Endothelial cell of umbilical vein (primary cell): ENCODE measurements at regions not wholly inside any gene's neighbourhood (a gene's known extent, or its start where the extent isn't known, plus 50 kb on each side); places are given as distances from the start of the nearest gene placed in this dataset.

ENCODE experiments used
- EZH2 ChIP-seq: IDR thresholded peaks from 2 replicates; pipeline ENCODE4 v1.6.1; 2012; ENCODE audit warnings: borderline replicate concordance, low read depth, mild to moderate bottlenecking, moderate library complexity, low read length, inconsistent platforms; ENCODE audit not compliant: severe bottlenecking
- GATA2 ChIP-seq: IDR thresholded peaks from 2 replicates; pipeline ENCODE4 v1.7.0; 2011; ENCODE audit warnings: low read depth, mild to moderate bottlenecking, moderate library complexity, mixed read lengths, low read length; ENCODE audit not compliant: insufficient read length, insufficient read depth
- JUN ChIP-seq: IDR thresholded peaks from 2 replicates; pipeline ENCODE4 v1.6.1; 2011; ENCODE audit warnings: borderline replicate concordance, low read depth; ENCODE audit not compliant: insufficient read length, insufficient read depth
- POLR2A ChIP-seq: IDR thresholded peaks from 2 replicates; pipeline ENCODE4 v1.6.1; 2012; ENCODE audit warnings: low read depth, mild to moderate bottlenecking, control low read depth, low read length
- POLR2AphosphoS5 ChIP-seq: IDR thresholded peaks from 2 replicates; pipeline ENCODE4 v1.6.1; 2012; ENCODE audit warnings: low read depth, mild to moderate bottlenecking, control low read depth, low read length, moderate library complexity; ENCODE audit not compliant: insufficient read depth
- TF ChIP-seq, protein P1 (sequence below), 2 donors: IDR thresholded peaks; 1 replicate in 1 of 2; 2 replicates in 1 of 2; pipeline ENCODE4 v1.5.1; 2011; ENCODE audit warnings: low read length in 2 of 2, mild to moderate bottlenecking in 2 of 2, moderate library complexity in 2 of 2, control low read depth in 1 of 2, inconsistent platforms in 1 of 2, low read depth in 1 of 2; ENCODE audit not compliant: insufficient read depth in 1 of 2; ENCODE audit errors: extremely low read depth in 1 of 2

DNA sequence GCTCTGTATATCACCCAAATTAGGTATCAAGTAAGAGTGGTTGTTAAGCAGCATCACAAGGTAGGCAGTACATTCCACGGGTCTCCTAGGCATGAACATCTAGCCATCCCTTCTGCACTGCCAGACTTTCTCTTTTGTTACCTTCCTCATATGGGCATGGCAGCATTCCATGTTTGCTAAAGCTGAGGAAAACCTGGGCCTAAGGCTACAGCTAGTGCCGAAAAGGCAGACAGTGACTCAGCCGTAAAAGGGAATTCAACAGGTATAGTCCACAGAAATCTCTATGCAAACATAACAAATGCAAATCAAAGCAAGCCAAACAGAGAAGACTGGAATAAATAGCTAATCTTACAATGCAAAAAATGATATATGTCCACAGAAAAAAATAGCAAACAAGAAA, 645.4 kb downstream of the ZBBX start:
- TF ChIP-seq EZH2 (no peak), POLR2AphosphoS5 (no peak), POLR2A (no peak), JUN (no peak), GATA2 (no peak)
- TF ChIP-seq, protein P1, sequence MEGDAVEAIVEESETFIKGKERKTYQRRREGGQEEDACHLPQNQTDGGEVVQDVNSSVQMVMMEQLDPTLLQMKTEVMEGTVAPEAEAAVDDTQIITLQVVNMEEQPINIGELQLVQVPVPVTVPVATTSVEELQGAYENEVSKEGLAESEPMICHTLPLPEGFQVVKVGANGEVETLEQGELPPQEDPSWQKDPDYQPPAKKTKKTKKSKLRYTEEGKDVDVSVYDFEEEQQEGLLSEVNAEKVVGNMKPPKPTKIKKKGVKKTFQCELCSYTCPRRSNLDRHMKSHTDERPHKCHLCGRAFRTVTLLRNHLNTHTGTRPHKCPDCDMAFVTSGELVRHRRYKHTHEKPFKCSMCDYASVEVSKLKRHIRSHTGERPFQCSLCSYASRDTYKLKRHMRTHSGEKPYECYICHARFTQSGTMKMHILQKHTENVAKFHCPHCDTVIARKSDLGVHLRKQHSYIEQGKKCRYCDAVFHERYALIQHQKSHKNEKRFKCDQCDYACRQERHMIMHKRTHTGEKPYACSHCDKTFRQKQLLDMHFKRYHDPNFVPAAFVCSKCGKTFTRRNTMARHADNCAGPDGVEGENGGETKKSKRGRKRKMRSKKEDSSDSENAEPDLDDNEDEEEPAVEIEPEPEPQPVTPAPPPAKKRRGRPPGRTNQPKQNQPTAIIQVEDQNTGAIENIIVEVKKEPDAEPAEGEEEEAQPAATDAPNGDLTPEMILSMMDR (IDR thresholded peaks at IDR 0.05; ENCODE audit: extremely low read depth in 1 of 2, insufficient read depth in 1 of 2, low read depth in 1 of 2, low read length in 2 of 2): no peak
